HPDE6-E6E7 (cell line): ENCODE measurements at regions not wholly inside any gene's neighbourhood (a gene's known extent, or its start where the extent isn't known, plus 50 kb on each side); places are given as distances from the start of the nearest gene placed in this dataset.
A peak's percentile ranks its signal among the peaks of the same experiment; 100 is the strongest.
"Not testable (repeated sequence)": the region's sequence is repeated elsewhere in the genome, so short reads cannot be mapped to it uniquely, and the experiment has no call there.

Experiments
- DNase-seq: peaks from one replicate; pipeline ENCODE4 v3.0.0; 2011; ENCODE audit warnings: missing footprints; ENCODE audit errors: extremely low spot score

- DNase-seq = no peak
These were observed 1419.4 kb downstream of the FSCB start for GRCh38 chr14:43087666-43088065.

DNA sequence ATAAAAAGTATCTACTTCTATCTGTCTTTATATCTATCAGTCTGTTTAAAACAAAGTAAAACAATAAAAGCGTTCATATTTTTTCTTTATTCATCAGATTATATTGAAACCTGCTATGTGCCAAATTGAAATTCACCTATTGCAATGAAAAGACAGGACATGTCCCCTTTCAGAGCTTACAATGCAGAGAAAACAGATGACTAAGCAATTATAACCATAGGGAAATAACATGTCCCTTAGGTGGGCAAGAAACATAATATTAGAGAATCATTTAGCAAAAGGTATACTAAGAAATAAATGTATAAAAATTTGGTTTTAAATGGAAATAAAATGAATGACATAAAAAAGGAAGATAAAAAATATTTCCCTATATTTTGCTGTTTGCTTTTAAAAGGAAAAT is 1421.3 kb downstream of the FSCB start:
- DNase-seq = no peak

DNA sequence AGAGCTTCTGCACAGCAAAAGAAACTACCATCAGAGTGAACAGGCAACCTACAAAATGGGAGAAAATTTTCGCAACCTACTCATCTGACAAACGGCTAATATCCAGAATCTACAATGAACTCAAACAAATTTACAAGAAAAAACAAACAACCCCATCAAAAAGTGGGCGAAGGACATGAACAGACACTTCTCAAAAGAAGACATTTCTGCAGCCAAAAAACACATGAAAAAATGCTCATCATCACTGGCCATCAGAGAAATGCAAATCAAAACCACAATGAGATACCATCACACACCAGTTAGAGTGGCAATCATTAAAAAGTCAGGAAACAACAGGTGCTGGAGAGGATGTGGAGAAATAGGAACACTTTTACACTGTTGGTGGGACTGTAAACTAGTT is 1439.7 kb downstream of the FSCB start:
- not testable (repeated sequence) for DNase-seq

DNA sequence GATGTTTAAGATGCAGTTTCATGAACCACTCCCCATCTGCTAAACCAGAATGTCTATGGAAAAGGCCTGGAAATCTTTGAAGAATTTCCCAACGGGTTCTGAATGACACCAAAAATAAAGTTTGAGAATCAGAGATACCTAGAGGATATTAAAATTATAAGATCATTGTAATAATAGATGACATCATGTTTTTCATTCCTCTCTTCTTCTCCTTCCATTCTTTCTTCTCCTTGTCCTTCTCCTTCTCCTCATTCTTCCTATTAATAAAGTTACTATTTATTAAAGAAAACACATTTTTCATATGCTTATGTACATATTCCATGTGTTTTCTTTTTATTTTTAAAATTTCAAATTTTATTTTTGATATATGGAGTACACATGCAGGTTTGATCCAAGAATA is 1449.4 kb downstream of the LRFN5 start:
- DNase-seq = no peak

DNA sequence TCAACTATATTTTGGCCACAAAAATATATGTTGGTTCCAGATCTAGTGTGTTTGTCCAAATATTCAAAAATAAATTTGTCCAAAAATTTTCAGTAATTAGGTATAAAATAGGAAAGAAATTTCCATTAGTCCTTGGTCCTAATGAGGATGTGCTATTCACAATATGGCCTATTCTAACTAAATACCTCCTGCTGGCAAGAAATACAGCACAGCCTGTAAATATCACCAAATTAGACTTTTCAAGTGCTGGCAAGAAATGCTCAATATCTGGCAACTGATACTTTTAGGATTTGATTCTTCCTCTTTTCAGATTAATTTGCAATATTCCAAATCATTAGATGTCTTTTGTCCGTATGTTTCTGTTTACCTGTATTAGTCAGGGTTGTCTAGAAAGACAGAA is 1446.2 kb downstream of the LRFN5 start:
- DNase-seq = no peak

DNA sequence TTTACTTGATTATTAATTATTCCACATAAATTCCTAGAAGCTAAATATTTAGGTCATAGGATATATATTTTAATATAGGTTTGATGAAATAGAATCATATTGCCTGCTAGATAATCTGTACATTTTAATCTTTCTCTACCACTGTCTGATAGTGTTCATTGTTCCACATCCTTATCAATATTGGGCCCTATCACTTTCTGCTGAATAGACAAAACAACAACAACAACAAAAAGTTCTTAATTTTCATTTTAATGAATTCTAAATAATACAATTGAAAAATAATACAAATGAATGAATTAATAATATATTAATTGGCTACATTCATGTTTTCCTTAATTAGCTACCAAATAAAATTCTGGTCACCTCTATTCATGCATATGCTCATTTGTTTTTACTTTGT is 1437.2 kb downstream of the LRFN5 start:
- no peak for DNase-seq

GRCh38 chr14:43042408-43042807 is 1435.7 kb downstream of the LRFN5 start:
- no peak for DNase-seq

DNA sequence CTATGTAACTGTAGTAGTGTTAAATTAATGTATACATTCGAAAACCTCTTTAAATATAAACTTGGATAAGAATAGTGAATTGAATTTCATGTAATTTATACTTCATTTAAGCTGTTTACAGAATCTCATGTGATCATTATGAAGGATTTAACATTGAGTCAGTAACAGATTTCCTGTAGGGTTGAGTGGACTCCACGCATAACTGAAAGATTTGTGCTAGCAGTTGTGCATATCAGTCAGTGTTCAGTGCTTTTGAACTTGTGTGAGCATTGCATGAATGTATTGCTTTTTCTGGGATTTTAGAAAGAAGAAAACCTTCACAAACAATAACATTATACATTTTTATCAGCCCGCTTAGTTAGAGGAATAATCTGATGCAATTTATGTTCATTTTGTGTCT is 1435.3 kb downstream of the LRFN5 start:
- no peak for DNase-seq

- DNase-seq = no peak
These were observed 1434.5 kb downstream of the LRFN5 start for GRCh38 chr14:43041207-43041606.

DNA sequence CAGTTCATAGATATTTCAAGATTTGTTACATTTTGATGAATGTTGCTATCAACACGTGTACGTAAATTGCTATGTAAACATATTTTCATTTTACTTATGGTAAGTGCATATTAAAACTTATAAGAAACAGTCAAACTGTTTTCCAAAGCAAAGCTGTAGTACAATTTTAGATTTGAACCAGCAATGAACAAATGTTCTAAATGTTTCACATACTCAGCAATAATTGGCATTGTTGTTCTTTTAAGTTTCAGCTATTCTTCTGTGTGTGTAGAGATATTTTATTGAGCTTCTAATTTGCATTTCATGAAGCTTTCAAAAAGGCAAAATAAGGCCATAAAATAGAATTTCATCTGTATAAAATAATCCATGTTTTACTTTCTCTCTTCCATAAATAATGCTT is 1433.2 kb downstream of the LRFN5 start:
- no peak for DNase-seq

DNA sequence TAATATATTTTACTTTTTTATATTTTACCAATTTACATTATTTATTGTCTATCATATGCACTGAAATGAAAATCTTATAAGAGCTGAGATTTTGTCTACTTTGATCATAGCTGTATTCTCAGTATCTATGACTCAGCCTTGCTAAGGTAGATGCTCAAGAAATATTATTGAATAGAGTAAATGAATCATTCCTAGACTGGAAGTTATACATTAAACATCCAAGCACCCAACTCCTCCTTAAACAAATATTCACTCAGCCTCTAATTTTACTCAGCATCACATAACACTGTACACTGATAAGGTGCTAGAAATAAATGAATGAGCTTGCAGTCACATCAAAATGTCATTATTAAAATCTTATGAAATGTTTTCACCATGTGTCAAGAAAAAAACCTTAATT is 1424.9 kb downstream of the LRFN5 start:
- DNase-seq = peak; percentile 5

DNA sequence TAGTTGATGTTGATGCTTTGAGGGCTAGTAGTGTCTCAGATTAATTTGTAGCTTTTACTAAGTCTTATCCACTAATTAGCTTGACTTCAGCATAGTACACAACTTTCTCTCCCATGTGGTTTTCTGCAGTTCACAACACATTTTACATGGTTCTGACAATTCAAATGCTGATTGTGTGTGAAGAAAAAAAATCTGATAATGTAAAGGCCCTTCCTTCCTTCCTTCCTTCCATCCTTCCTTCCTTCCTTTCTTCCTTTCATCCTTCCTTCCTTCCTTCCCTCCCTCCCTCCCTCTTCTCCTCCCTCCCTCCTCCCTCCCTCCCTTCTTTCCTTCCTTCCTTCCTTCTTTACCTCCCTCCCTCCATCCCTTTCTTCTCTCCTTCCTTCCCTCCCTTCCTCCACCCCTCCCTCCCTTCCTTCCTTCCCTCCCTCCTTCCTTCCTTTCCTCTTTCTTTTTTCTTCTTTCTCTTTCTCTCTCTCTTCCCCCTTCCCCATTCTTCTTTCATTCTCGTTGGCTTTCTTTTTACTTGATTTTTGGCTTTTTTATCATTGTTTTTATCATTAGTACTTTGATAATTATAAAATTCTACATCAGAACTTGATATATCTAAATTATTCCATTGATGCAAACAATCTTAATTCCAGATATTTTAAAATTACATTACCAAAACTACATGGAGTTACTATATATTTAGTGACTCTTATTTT is 1415.6 kb downstream of the LRFN5 start:
- DNase-seq = no peak

DNA sequence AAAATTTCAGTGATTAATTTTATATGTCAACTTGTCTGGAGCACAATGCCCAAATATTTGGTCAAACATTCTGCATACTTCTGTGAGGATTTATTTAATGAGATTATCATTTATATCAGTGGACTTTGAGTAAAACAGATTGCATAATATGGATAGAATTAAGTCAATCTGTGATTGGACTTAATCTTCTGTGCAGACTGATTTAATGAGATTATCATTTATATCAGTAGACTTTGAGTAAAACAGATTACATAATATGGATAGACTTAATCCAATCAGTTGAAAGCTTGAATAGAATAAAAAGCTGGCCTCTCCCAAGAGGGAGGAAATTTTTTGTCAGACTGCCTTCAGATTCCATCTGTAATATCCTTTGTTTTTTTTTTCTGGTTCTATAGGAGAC is 1413.2 kb downstream of the LRFN5 start:
- no peak for DNase-seq

- DNase-seq = no peak
These were observed 1407.7 kb downstream of the LRFN5 start for GRCh38 chr14:43014338-43014737.

DNA sequence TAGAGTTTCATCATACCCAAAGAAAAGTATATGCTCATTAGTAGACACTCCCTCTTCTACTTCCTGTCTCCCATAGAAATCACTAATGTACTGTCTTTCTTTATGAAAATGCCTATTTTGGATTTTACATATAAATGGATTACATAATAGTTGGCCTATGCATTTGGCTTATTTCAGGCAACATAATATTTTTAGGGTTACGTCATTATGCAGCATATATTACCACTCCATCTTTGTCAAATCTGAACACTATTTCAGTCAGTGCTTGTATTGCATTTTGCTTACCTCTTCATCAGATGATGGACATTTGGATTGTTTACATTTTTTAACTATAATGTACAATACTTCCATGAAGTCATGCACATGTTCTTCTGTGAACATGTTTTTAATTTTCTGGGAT is 1406.1 kb downstream of the LRFN5 start:
- DNase-seq = no peak

- no peak for DNase-seq
These were observed 1399.1 kb downstream of the LRFN5 start for GRCh38 chr14:43005807-43006206.

DNA sequence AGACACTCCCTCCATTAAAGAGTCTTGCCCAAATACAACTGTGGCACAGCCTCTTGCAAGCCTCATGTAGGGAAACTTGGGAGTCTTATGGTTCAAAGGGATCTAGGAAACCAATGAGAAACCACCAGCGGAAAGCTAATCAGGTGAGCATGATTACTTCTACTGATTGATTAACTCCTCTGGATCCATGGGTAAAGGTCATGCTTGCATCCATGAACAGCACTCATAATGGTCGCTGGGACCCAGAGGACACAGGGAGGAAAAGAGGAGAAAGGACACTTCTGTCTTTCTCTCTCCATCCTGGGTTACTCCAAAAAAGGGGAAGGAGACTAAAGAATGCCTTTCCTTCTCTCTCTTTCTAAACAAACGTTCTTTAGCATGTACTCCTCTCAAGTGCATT is 1397.2 kb downstream of the LRFN5 start:
- DNase-seq = no peak

- no peak for DNase-seq
These were observed 1395.1 kb downstream of the LRFN5 start for GRCh38 chr14:43001731-43002130.

GRCh38 chr14:42994051-42994736 is 1387.5 kb downstream of the LRFN5 start:
- peak; percentile 37 for DNase-seq

GRCh38 chr14:42992930-42993329 is 1386.3 kb downstream of the LRFN5 start:
- DNase-seq = no peak

DNA sequence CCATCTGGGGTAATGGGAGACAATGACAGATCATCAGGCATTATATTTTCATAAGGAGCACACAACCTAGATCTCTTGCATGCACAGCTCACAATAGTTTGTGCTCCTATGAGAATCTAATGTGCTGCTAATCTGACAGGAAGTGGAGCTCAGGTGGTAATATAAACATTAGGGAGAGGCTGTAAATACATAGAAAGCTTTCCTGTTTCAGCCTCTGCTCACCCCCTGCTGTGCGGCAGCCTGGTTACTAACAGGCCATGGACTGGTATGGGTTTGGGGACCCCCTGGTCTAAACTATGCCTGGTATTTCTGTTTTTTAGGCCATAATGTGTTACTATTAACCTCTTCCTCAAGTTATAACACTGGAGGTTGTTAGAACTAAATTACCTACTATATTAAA is 1373.7 kb downstream of the LRFN5 start:
- no peak for DNase-seq

DNA sequence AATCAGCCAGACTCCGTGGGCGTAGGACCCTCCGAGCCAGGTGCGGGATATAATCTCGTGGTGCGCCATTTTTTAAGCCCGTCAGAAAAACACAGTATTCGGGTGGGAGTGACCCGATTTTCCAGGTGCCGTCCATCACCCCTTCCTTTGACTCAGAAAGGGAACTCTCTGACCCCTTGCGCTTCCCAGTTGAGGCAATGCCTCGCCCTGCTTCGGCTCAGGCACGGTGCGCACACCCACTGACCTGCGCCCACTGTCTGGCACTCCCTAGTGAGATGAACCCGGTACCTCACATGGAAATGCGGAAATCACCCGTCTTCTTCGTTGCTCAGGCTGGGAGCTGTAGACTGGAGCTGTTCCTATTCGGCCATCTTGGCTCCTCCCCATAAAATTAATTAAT is 1366.5 kb downstream of the LRFN5 start:
- DNase-seq = not testable (repeated sequence)

GRCh38 chr14:42965512-42965911 is 1358.8 kb downstream of the LRFN5 start:
- DNase-seq = no peak

GRCh38 chr14:42961509-42961908 is 1354.8 kb downstream of the LRFN5 start:
- DNase-seq = no peak
